Uterus (tissue), 3 donors: ENCODE measurements at regions not wholly inside any gene's neighbourhood (a gene's known extent, or its start where the extent isn't known, plus 50 kb on each side); places are given as distances from the start of the nearest gene placed in this dataset.

Experiments used
- DNase-seq, 2 donors: peaks; one replicate each; pipeline ENCODE4 v3.0.0-alpha.2; 2019 to 2020
- H3K27ac ChIP-seq, 2 donors: fragments of 200-600 bp; sonication (generic); 1 replicate in 1 of 2; 2 replicates in 1 of 2; pipeline ENCODE4 v1.5.1; 2016 to 2018
- H3K27me3 ChIP-seq, 2 donors: fragments of 200-600 bp; sonication (generic); one replicate each; pipeline ENCODE4 v1.5.1; 2018 to 2019; ENCODE audit warnings: control low read depth in 1 of 2
- H3K36me3 ChIP-seq, 2 donors: fragments of 200-600 bp; sonication (generic); one replicate each; pipeline ENCODE4 v1.5.1; 2019; ENCODE audit warnings: control low read depth in 1 of 2
- H3K4me1 ChIP-seq, 2 donors: fragments of 200-600 bp; sonication (generic); one replicate each; pipeline ENCODE4 v1.5.1; 2018 to 2019; ENCODE audit warnings: control low read depth in 1 of 2
- H3K4me3 ChIP-seq, 2 donors: fragments of 200-600 bp; sonication (generic); 1 replicate in 1 of 2; 2 replicates in 1 of 2; pipeline ENCODE4 v1.5.1; 2018 to 2019; ENCODE audit warnings: mild to moderate bottlenecking in 1 of 2
- H3K9me3 ChIP-seq, 2 donors: fragments of 200-600 bp; sonication (generic); one replicate each; pipeline ENCODE4 v1.5.1; 2019; ENCODE audit warnings: control low read depth in 1 of 2
- POLR2A ChIP-seq, 2 donors: fragments of 450-650 bp; IDR thresholded peaks; one replicate each; pipeline ENCODE4 v1.6.1; 2016; ENCODE audit warnings: antibody characterized with exemption in 2 of 2, mild to moderate bottlenecking in 1 of 2, moderate library complexity in 1 of 2
- intact Hi-C: fragments of 100-400 bp; cut with DNase I; formaldehyde crosslinking; loops from one replicate; pipeline ENCODE4 v1.15.1; 2023; ENCODE audit warnings: low total_unique reads
- TF ChIP-seq, protein P1 (sequence below), 4 experiments: fragments of 200-600 bp in 2 of 4; fragments of 450-650 bp in 2 of 4; sonication (generic) in 2 of 4; IDR thresholded peaks; one replicate each; pipeline ENCODE4 v1.5.1; 2016 to 2019; ENCODE audit warnings: antibody characterized with exemption in 4 of 4, mild to moderate bottlenecking in 2 of 4, moderate library complexity in 1 of 4
- donor health status: DM: yes; HTN: yes; CAD: no.

DNA sequence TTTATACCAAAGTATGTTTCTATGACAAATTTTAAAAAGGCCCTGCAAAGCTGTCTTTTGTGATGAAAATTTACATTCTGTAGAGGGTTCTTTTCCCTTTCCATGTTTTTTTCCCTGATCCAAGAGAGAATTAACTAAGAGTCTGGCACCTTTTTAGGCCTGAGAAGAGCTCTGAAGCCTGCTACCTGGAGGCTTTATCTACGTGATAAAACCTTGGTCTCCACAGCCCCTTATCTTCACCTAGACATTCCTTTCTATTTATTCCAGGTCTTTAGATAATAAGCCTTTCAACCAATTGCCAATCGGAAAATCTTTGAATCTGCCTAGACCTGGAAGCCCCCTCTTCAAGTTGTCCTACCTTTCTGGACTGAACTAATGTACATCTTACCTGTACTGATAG lies 774.1 kb upstream of the LRRTM1 start:
- no peak for TF ChIP-seq POLR2A (IDR thresholded peaks at IDR 0.05)
- TF ChIP-seq, protein P1, sequence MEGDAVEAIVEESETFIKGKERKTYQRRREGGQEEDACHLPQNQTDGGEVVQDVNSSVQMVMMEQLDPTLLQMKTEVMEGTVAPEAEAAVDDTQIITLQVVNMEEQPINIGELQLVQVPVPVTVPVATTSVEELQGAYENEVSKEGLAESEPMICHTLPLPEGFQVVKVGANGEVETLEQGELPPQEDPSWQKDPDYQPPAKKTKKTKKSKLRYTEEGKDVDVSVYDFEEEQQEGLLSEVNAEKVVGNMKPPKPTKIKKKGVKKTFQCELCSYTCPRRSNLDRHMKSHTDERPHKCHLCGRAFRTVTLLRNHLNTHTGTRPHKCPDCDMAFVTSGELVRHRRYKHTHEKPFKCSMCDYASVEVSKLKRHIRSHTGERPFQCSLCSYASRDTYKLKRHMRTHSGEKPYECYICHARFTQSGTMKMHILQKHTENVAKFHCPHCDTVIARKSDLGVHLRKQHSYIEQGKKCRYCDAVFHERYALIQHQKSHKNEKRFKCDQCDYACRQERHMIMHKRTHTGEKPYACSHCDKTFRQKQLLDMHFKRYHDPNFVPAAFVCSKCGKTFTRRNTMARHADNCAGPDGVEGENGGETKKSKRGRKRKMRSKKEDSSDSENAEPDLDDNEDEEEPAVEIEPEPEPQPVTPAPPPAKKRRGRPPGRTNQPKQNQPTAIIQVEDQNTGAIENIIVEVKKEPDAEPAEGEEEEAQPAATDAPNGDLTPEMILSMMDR (IDR thresholded peaks at IDR 0.05), result no peak
- Histone ChIP-seq H3K27me3 (no peaks in the 10 kb centered on the region), H3K36me3 (no peaks in the 10 kb centered on the region), H3K4me3 (no peak overlapping the region), H3K4me1 (no peaks in the 10 kb centered on the region), H3K9me3 (no peaks in the 10 kb centered on the region), H3K27ac (no peak overlapping the region)
- no peak for DNase-seq
- intact Hi-C loops, result no loop called here

DNA sequence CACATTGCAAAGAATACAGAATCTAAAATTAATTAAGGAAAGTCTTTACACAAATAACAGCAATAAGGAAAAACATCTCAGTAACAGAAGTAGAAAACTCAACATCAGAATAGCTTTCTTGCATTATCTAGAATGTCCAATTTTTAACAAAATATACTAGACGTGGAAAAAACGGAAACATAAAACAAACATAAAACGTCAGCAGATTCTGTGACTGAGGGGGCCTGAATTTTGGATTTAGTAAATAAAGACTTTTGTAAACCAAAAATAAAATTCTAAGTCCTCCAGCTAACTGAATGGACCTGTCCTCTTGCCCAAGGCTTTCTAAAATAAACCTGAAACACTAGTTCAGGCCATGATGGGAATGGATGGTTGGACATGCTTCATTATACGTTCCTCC lies 773.5 kb upstream of the LRRTM1 start:
- Histone ChIP-seq H3K4me1 (no peaks in the 10 kb centered on the region), H3K4me3 (no peak overlapping the region), H3K27me3 (no peaks in the 10 kb centered on the region), H3K27ac (no peak overlapping the region), H3K9me3 (no peaks in the 10 kb centered on the region), H3K36me3 (no peaks in the 10 kb centered on the region)
- intact Hi-C loops, result no loop called here
- TF ChIP-seq, protein P1 (IDR thresholded peaks at IDR 0.05), result no peak
- no peak for TF ChIP-seq POLR2A (IDR thresholded peaks at IDR 0.05)
- DNase-seq, result no peak

DNA sequence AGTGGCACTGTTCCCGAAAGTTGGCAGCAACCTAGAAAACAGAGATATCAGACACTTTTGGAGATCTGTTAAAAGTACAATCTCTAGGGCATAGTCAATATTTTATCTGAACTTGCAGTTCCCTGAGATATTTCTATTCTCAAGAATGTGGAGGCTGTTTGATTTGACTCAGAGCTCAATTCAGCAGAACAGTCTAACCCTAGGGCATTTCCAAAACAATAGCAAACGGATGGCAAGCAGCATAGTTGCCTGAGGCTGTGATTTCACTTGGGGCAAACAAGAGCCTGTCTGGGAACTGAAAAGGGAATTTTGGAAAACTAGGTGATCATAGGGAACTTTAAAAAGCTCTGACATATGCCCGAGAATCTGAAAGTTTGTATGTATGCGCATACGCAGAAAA lies 772.8 kb upstream of the LRRTM1 start:
- Histone ChIP-seq H3K36me3 (no peaks in the 10 kb centered on the region), H3K27me3 (no peaks in the 10 kb centered on the region), H3K4me3 (no peak overlapping the region), H3K27ac (no peak overlapping the region), H3K4me1 (no peaks in the 10 kb centered on the region), H3K9me3 (no peaks in the 10 kb centered on the region)
- intact Hi-C loops, result no loop called here
- no peak for TF ChIP-seq POLR2A (IDR thresholded peaks at IDR 0.05)
- TF ChIP-seq, protein P1 (IDR thresholded peaks at IDR 0.05), result no peak
- DNase-seq, result no peak

DNA sequence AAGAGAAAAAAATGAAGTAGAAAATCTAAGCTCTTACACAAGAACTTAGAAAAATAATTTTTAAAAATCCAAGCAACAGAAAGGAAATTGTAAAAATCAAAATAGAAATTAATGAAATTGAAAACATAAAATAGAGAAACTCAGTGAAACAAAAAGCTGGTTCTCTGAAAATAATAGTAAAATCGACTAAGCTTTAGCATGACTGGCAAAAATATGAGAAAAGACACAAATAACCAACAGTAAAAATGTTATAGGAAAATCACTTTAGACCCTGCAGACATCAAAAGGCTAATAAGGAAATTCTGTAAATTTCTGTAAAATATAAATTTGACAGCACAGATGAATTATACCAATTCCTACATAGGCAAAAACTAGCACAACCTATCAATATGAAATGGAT lies 768.9 kb upstream of the LRRTM1 start:
- Histone ChIP-seq H3K4me3 (no peak overlapping the region), H3K4me1 (no peaks in the 10 kb centered on the region), H3K36me3 (no peaks in the 10 kb centered on the region), H3K27ac (no peak overlapping the region), H3K27me3 (no peaks in the 10 kb centered on the region), H3K9me3 (no peaks in the 10 kb centered on the region)
- DNase-seq, result no peak
- intact Hi-C loops, result no loop called here
- TF ChIP-seq, protein P1 (IDR thresholded peaks at IDR 0.05), result no peak
- no peak for TF ChIP-seq POLR2A (IDR thresholded peaks at IDR 0.05)

DNA sequence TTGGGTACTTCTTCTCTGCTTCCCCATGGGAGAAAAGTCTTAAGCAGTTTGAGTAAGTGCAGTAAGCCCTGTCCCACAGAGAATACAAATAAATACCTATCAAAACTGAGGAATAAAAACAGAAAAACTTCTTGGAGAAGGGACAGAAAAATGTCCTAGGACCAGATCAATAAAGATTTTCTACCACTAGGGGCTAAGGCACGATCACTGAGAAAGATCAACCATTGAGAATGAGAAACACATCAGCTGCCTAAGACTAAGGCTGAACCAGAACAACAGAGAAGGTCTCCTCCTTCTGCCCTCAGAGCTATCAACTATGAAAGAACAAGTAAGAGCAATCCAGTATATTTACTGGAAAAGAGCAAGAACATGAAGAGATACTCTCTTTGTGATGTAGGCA lies 763.6 kb upstream of the LRRTM1 start:
- DNase-seq, result no peak
- Histone ChIP-seq H3K4me3 (no peak overlapping the region), H3K36me3 (no peaks in the 10 kb centered on the region), H3K9me3 (no peaks in the 10 kb centered on the region), H3K4me1 (no peaks in the 10 kb centered on the region), H3K27me3 (no peaks in the 10 kb centered on the region), H3K27ac (no peak overlapping the region)
- TF ChIP-seq, protein P1 (IDR thresholded peaks at IDR 0.05), result no peak
- TF ChIP-seq POLR2A (IDR thresholded peaks at IDR 0.05), result no peak
- intact Hi-C loops, result no loop called here
